ENCODE measurements at regions not wholly inside any gene's neighbourhood (a gene's known extent, or its start where the extent isn't known, plus 50 kb on each side); places are given as distances from the start of the nearest gene placed in this dataset.

- Histone ChIP-seq H4K5ac (ENCODE audit: low read depth, low read length) (no peak overlapping the region), H3K79me1 (ENCODE audit: low read depth in 1 of 2, low read length in 2 of 2) (no peaks in the 10 kb centered on the region), H2AK5ac (ENCODE audit: low read depth, low read length) (no peak overlapping the region), H4K8ac (ENCODE audit: low read depth in 2 of 2, low read length in 2 of 2) (no peak overlapping the region), H3K14ac (replicated peaks; ENCODE audit: low read depth, low read length) (no peak overlapping the region), H3K18ac (ENCODE audit: low read depth, low read length) (no peak overlapping the region), H3K36me3 (ENCODE audit: control insufficient read depth, insufficient read depth, low read length) (no peaks in the 10 kb centered on the region), H2BK5ac (ENCODE audit: low read depth, low read length, poor library complexity, severe bottlenecking) (no peak overlapping the region), H3K9me1 (ENCODE audit: insufficient read depth, low read length) (peaks cover 9% of the 10 kb centered on the region; the same call in 1 of the 2 replicates), H3K4me3 (ENCODE audit: insufficient read depth, low read depth, low read length) (no peak overlapping the region), H2BK20ac (ENCODE audit: low read depth, low read length) (no peak overlapping the region), H3K23ac (ENCODE audit: low read depth, low read length) (no peak overlapping the region), H4K91ac (ENCODE audit: insufficient read depth, low read depth, low read length) (no peak overlapping the region), H3K27ac (ENCODE audit: insufficient read depth, low read length) (no peak overlapping the region), H3K56ac (ENCODE audit: extremely low read depth, insufficient read depth, low read length) (no peak overlapping the region), H2AFZ (replicated peaks; ENCODE audit: low read length, poor library complexity) (no peak overlapping the region), H3K4ac (ENCODE audit: low read depth, low read length) (no peak overlapping the region), H3K9ac (ENCODE audit: low read depth, low read length) (no peak overlapping the region), H3K4me1 (ENCODE audit: control insufficient read depth, insufficient read depth, low read length) (peaks cover 8% of the 10 kb centered on the region), H2BK15ac (ENCODE audit: low read depth, low read length) (no peak overlapping the region), H3K9me3 (ENCODE audit: control insufficient read depth, insufficient read depth, low read length) (no peaks in the 10 kb centered on the region), H2BK120ac (ENCODE audit: low read depth, low read length) (no peak overlapping the region), H2AK9ac (replicated peaks; ENCODE audit: low read depth, low read length, poor library complexity) (no peak overlapping the region), H3K4me2 (ENCODE audit: low read depth, low read length) (no peak overlapping the region), H3K27me3 (ENCODE audit: control insufficient read depth, insufficient read depth, low read length) (no peaks in the 10 kb centered on the region), H4K20me1 (ENCODE audit: insufficient read depth, low read length) (no peaks in the 10 kb centered on the region)
- DNase-seq (no peak), ATAC-seq (ENCODE audit: low read depth) (no peak)
- no peak for TF ChIP-seq FOS (IDR thresholded peaks at IDR 0.05; ENCODE audit: low read depth, low read length)
- no CpG with 5 or more reads among the region's 1 CpG for WGBS, 2 experiments (ENCODE audit: extremely low coverage in 2 of 2, insufficient read length in 1 of 2)
- no TSS peak for BruUV-seq (replicated peaks)
- intact Hi-C loops (cut with micrococcal nuclease) (no loop called here), dilution Hi-C loops (cut with HindIII; ENCODE audit: low sequenced_read_pairs, unreplicated experiment) (no loop called here), in situ Hi-C loops (cut with MboI; ENCODE audit: low sequenced_read_pairs) (no loop called here)
- ChIA-PET CTCF (interaction anchor here (0.6 kb wide), 1 partner anchor 31 kb away, joined by 3 read pairs; no protein-coding TSS in a partner anchor), POLR2A (ENCODE audit: unreplicated experiment) (no interaction called here)
Measured at GRCh38 chr6:19761121-19761520, 76.0 kb upstream of the ID4 start.

Measured in IMR-90 (cell line).